Tibial nerve (tissue), 3 donors: ENCODE measurements at regions not wholly inside any gene's neighbourhood (a gene's known extent, or its start where the extent isn't known, plus 50 kb on each side); places are given as distances from the start of the nearest gene placed in this dataset.

Experiments used
- CTCF ChIP-seq, 5 experiments: fragments of 200-600 bp in 3 of 5; fragments of 450-650 bp in 2 of 5; sonication (generic) in 3 of 5; IDR thresholded peaks; one replicate each; pipeline ENCODE4 v1.5.1; 2016 to 2019; ENCODE audit warnings: antibody characterized with exemption in 5 of 5, mild to moderate bottlenecking in 3 of 5, moderate library complexity in 2 of 5
- POLR2A ChIP-seq, 2 donors: fragments of 450-650 bp; IDR thresholded peaks; one replicate each; pipeline ENCODE4 v1.6.1; 2017; ENCODE audit warnings: antibody characterized with exemption in 2 of 2, mild to moderate bottlenecking in 2 of 2, moderate library complexity in 2 of 2

DNA sequence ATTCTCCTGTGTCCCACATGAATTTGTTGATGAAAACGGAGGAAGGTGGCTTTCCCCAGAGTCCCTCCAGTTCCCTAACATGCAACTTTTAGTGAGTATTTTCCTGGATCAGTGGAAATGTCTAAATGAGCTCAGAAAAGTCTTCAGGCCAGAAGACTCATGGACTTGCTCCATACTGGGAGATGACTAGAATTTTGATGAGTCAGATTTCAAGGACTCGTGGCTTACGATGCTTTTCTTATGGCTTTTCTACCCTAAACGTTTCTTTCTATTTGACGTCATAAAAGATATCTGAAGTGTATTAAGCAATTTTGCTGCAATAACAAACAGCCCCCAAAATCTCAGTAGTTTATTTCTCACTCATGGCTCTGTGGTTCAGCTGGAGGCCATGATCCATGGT, 397.6 kb downstream of the FBXO15 start:
- no peak for TF ChIP-seq CTCF (IDR thresholded peaks at IDR 0.05)
- TF ChIP-seq POLR2A (IDR thresholded peaks at IDR 0.05), result no peak
